ENCODE measurements at regions not wholly inside any gene's neighbourhood (a gene's known extent, or its start where the extent isn't known, plus 50 kb on each side); places are given as distances from the start of the nearest gene placed in this dataset.

- DNase-seq (ENCODE audit: low read depth), result no peak
- no peak overlapping the region for H3K4me3 ChIP-seq (ENCODE audit: low read depth, low read length)
- TF ChIP-seq, protein P1, sequence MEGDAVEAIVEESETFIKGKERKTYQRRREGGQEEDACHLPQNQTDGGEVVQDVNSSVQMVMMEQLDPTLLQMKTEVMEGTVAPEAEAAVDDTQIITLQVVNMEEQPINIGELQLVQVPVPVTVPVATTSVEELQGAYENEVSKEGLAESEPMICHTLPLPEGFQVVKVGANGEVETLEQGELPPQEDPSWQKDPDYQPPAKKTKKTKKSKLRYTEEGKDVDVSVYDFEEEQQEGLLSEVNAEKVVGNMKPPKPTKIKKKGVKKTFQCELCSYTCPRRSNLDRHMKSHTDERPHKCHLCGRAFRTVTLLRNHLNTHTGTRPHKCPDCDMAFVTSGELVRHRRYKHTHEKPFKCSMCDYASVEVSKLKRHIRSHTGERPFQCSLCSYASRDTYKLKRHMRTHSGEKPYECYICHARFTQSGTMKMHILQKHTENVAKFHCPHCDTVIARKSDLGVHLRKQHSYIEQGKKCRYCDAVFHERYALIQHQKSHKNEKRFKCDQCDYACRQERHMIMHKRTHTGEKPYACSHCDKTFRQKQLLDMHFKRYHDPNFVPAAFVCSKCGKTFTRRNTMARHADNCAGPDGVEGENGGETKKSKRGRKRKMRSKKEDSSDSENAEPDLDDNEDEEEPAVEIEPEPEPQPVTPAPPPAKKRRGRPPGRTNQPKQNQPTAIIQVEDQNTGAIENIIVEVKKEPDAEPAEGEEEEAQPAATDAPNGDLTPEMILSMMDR (IDR thresholded peaks at IDR 0.05; ENCODE audit: insufficient read depth, low read depth, low read length), result no peak
- no peaks in the 10 kb centered on the region for H3K36me3 ChIP-seq (ENCODE audit: control insufficient read depth, insufficient read depth, low read length)
- no peaks in the 10 kb centered on the region for H3K27me3 ChIP-seq (ENCODE audit: control insufficient read depth, insufficient read depth, low read length)
- ChIA-PET POLR2A (no interaction called here), CTCF (no interaction called here)
These were observed 69.5 kb upstream of the RGPD4 start for GRCh38 chr2:107757223-107757622.

DNA sequence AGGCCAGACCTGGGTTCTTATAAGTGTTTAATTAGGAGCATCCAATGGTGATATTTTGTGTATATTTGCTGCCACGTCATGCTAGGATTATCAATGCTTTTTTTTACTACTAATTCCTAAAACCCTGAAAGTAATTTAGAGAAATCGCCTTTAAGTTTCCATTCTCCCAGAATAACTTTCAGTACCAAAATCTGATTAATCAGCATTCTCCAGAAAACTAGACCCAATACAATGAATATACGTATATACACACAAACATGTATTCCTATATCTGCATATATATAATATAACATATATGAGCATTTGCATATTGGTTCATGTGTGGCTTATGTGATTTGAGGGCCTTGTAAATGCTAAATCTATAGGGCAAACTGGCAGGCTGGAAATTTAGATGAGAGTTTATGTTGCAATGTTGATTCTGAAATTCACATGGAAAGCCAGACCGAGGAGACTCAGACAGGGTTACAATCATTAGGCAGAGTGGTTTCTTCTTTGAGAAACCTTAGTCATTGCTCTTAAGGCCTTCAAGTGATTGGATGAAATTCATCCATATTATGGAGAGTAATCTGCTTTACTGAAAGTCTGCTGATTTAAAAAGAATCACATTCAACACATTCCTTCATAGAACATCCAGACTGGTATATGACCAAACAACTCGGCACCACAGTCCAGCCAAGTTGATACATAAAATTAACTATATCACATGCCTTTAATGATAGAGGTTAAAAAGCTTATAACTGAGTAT lies 65.9 kb upstream of the RGPD4 start:
- no peak for DNase-seq (ENCODE audit: low read depth)
- Histone ChIP-seq H3K36me3 (ENCODE audit: control insufficient read depth, insufficient read depth, low read length) (no peaks in the 10 kb centered on the region), H3K4me3 (ENCODE audit: low read depth, low read length) (no peak overlapping the region), H3K27me3 (ENCODE audit: control insufficient read depth, insufficient read depth, low read length) (no peaks in the 10 kb centered on the region)
- POLR2A ChIA-PET, result no interaction called here
- TF ChIP-seq, protein P1 (IDR thresholded peaks at IDR 0.05; ENCODE audit: insufficient read depth, low read depth, low read length), result no peak
- CTCF ChIA-PET, result interaction anchor here (1.8 kb wide), 1 partner anchor 11 kb away, joined by 8 read pairs; no protein-coding TSS in a partner anchor

- TF ChIP-seq, protein P1 (IDR thresholded peaks at IDR 0.05; ENCODE audit: insufficient read depth, low read depth, low read length), result no peak
- Histone ChIP-seq H3K4me3 (ENCODE audit: low read depth, low read length) (no peak overlapping the region), H3K27me3 (ENCODE audit: control insufficient read depth, insufficient read depth, low read length) (no peaks in the 10 kb centered on the region), H3K36me3 (ENCODE audit: control insufficient read depth, insufficient read depth, low read length) (no peaks in the 10 kb centered on the region)
- DNase-seq (ENCODE audit: low read depth), result no peak
- POLR2A ChIA-PET, result interaction anchor here (0.6 kb wide), 1 partner anchor 1116 kb away, joined by 6 read pairs; no protein-coding TSS in a partner anchor
- CTCF ChIA-PET, result interaction anchor here (0.5 to 2.2 kb wide), 2 partner anchors 10 to 21 kb away, joined by 3 to 8 read pairs; no protein-coding TSS in a partner anchor
These were observed 54.3 kb upstream of the RGPD4 start for GRCh38 chr2:107772353-107772752.

DNA sequence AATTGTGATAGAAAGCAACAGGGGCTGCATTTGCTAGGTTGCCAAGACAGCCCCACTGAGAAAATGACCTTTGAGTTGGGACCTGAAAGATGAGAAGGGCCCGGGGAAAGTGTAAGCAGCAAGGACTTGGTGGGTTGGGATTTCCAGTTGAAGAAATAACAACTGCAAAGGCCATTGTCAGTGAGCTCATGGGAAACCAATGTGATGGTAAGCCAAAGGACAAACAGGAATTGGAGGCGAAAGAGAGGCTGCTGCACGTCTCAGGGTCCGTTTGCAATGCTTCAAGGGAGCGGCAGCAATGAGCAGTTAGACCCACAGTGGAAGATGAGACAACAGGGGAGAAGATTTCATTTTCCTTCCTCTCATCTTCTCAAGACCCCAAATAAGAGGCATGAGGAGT lies 51.5 kb upstream of the RGPD4 start:
- TF ChIP-seq, protein P1 (IDR thresholded peaks at IDR 0.05; ENCODE audit: insufficient read depth, low read depth, low read length), result no peak
- H3K27me3 ChIP-seq (ENCODE audit: control insufficient read depth, insufficient read depth, low read length), result no peaks in the 10 kb centered on the region
- no peak overlapping the region for H3K4me3 ChIP-seq (ENCODE audit: low read depth, low read length)
- no peaks in the 10 kb centered on the region for H3K36me3 ChIP-seq (ENCODE audit: control insufficient read depth, insufficient read depth, low read length)
- ChIA-PET CTCF (no interaction called here), POLR2A (no interaction called here)
- no peak for DNase-seq (ENCODE audit: low read depth)

- TF ChIP-seq, protein P1 (IDR thresholded peaks at IDR 0.05; ENCODE audit: insufficient read depth, low read depth, low read length), result no peak
- H3K36me3 ChIP-seq (ENCODE audit: control insufficient read depth, insufficient read depth, low read length), result no peaks in the 10 kb centered on the region
- no peak for DNase-seq (ENCODE audit: low read depth)
- CTCF ChIA-PET, result no interaction called here
- no peak overlapping the region for H3K4me3 ChIP-seq (ENCODE audit: low read depth, low read length)
- H3K27me3 ChIP-seq (ENCODE audit: control insufficient read depth, insufficient read depth, low read length), result no peaks in the 10 kb centered on the region
- POLR2A ChIA-PET, result no interaction called here
These were observed 50.9 kb upstream of the RGPD4 start for GRCh38 chr2:107775791-107776190.
